ENCODE measurements at regions not wholly inside any gene's neighbourhood (a gene's known extent, or its start where the extent isn't known, plus 50 kb on each side); places are given as distances from the start of the nearest gene placed in this dataset.

- Mint-ChIP-seq H3K27ac (no peak overlapping the region), H3K4me1 (no peaks in the 10 kb centered on the region)
- H3K4me3 ChIP-seq (ENCODE audit: low read length in 2 of 2) = no peak overlapping the region
Measured at GRCh38 chr4:28148221-28148620, 1287.6 kb downstream of the STIM2 start.

GRCh38 chr4:28149762-28150161, 1289.1 kb downstream of the STIM2 start:
- Mint-ChIP-seq H3K4me1 (no peaks in the 10 kb centered on the region), H3K27ac (no peak overlapping the region), H3K4me3 (no peak overlapping the region), H3K27me3 (no peaks in the 10 kb centered on the region), H3K36me3 (no peaks in the 10 kb centered on the region), H3K9me3 (peaks cover 0 to 19% (median 3%) of the 10 kb centered on the region in 8 donors)
- Histone ChIP-seq H3K4me3 (ENCODE audit: low read length in 2 of 2) (no peak overlapping the region), H3K4me1 (ENCODE audit: insufficient read depth, low read length) (no peaks in the 10 kb centered on the region), H3K9me3 (ENCODE audit: control insufficient read depth in 1 of 2, low read length in 2 of 2) (no peaks in the 10 kb centered on the region), H3K27me3 (ENCODE audit: insufficient read depth, low read length) (no peaks in the 10 kb centered on the region), H3K36me3 (ENCODE audit: insufficient read depth, low read length) (no peaks in the 10 kb centered on the region), H3K27ac (ENCODE audit: low read depth, low read length) (no peak overlapping the region)
- CTCF ChIA-PET (ENCODE audit: partially characterized antibody) = no interaction called here
- POLR2A ChIA-PET (ENCODE audit: partially characterized antibody) = no interaction called here
- no peak for DNase-seq
- intact Hi-C loops (cut with micrococcal nuclease) = no loop called here

More at GRCh38 chr4:28148221-28148620, 1287.6 kb downstream of the STIM2 start:
- Histone ChIP-seq H3K9me3 (ENCODE audit: control insufficient read depth in 1 of 2, low read length in 2 of 2) (no peaks in the 10 kb centered on the region), H3K27ac (ENCODE audit: low read depth, low read length) (no peak overlapping the region), H3K36me3 (ENCODE audit: insufficient read depth, low read length) (no peaks in the 10 kb centered on the region), H3K4me1 (ENCODE audit: insufficient read depth, low read length) (no peaks in the 10 kb centered on the region), H3K27me3 (ENCODE audit: insufficient read depth, low read length) (no peaks in the 10 kb centered on the region)
- Mint-ChIP-seq H3K4me3 (no peak overlapping the region), H3K36me3 (no peaks in the 10 kb centered on the region), H3K27me3 (no peaks in the 10 kb centered on the region), H3K9me3 (peaks cover 0 to 19% (median 5%) of the 10 kb centered on the region in 8 donors)
- no peak for DNase-seq
- ChIA-PET POLR2A (ENCODE audit: partially characterized antibody) (no interaction called here), CTCF (ENCODE audit: partially characterized antibody) (no interaction called here)
- intact Hi-C loops (cut with micrococcal nuclease) = no loop called here

GRCh38 chr4:28151314-28151713, 1290.7 kb downstream of the STIM2 start:
- H3K36me3 ChIP-seq (ENCODE audit: insufficient read depth, low read length) = no peaks in the 10 kb centered on the region
- POLR2A ChIA-PET (ENCODE audit: partially characterized antibody) = no interaction called here
- Mint-ChIP-seq H3K27me3 (no peaks in the 10 kb centered on the region), H3K9me3 (peaks cover 0 to 21% (median 3%) of the 10 kb centered on the region in 8 donors), H3K27ac (no peak overlapping the region), H3K36me3 (no peaks in the 10 kb centered on the region), H3K4me1 (no peaks in the 10 kb centered on the region), H3K4me3 (no peak overlapping the region)
- DNase-seq = no peak
- CTCF ChIA-PET (ENCODE audit: partially characterized antibody) = no interaction called here
- intact Hi-C loops (cut with micrococcal nuclease) = no loop called here
- H3K27ac ChIP-seq (ENCODE audit: low read depth, low read length) = no peak overlapping the region
- H3K4me1 ChIP-seq (ENCODE audit: insufficient read depth, low read length) = no peaks in the 10 kb centered on the region
- H3K27me3 ChIP-seq (ENCODE audit: insufficient read depth, low read length) = no peaks in the 10 kb centered on the region
- no peaks in the 10 kb centered on the region for H3K9me3 ChIP-seq (ENCODE audit: control insufficient read depth in 1 of 2, low read length in 2 of 2)
- no peak overlapping the region for H3K4me3 ChIP-seq (ENCODE audit: low read length in 2 of 2)

GRCh38 chr4:28167411-28167810, 1306.8 kb downstream of the STIM2 start:
- ChIA-PET CTCF (ENCODE audit: partially characterized antibody) (no interaction called here), POLR2A (ENCODE audit: partially characterized antibody) (no interaction called here)
- Mint-ChIP-seq H3K4me3 (no peak overlapping the region), H3K27ac (no peak overlapping the region), H3K36me3 (no peaks in the 10 kb centered on the region), H3K4me1 (no peaks in the 10 kb centered on the region), H3K9me3 (peaks cover 0 to 27% (median 8%) of the 10 kb centered on the region in 8 donors), H3K27me3 (no peaks in the 10 kb centered on the region)
- Histone ChIP-seq H3K36me3 (ENCODE audit: insufficient read depth, low read length) (no peaks in the 10 kb centered on the region), H3K9me3 (ENCODE audit: control insufficient read depth in 1 of 2, low read length in 2 of 2) (peaks cover 0 to 3% of the 10 kb centered on the region in 2 donors), H3K27me3 (ENCODE audit: insufficient read depth, low read length) (no peaks in the 10 kb centered on the region), H3K4me3 (ENCODE audit: low read length in 2 of 2) (no peak overlapping the region), H3K27ac (ENCODE audit: low read depth, low read length) (no peak overlapping the region), H3K4me1 (ENCODE audit: insufficient read depth, low read length) (no peaks in the 10 kb centered on the region)
- DNase-seq = no peak
- intact Hi-C loops (cut with micrococcal nuclease) = no loop called here

- POLR2A ChIA-PET (ENCODE audit: partially characterized antibody) = no interaction called here
- CTCF ChIA-PET (ENCODE audit: partially characterized antibody) = no interaction called here
- intact Hi-C loops (cut with micrococcal nuclease) = no loop called here
- H3K4me3 ChIP-seq (ENCODE audit: low read length in 2 of 2) = no peak overlapping the region
- H3K27ac ChIP-seq (ENCODE audit: low read depth, low read length) = no peak overlapping the region
- no peaks in the 10 kb centered on the region for H3K4me1 ChIP-seq (ENCODE audit: insufficient read depth, low read length)
- H3K27me3 ChIP-seq (ENCODE audit: insufficient read depth, low read length) = no peaks in the 10 kb centered on the region
- peaks cover 0 to 9% (median 2%) of the 10 kb centered on the region in 8 donors for H3K9me3 Mint-ChIP-seq
- H3K9me3 ChIP-seq (ENCODE audit: control insufficient read depth in 1 of 2, low read length in 2 of 2) = no peaks in the 10 kb centered on the region
- no peak overlapping the region for H3K4me3 Mint-ChIP-seq
- no peaks in the 10 kb centered on the region for H3K27me3 Mint-ChIP-seq
- no peaks in the 10 kb centered on the region for H3K36me3 Mint-ChIP-seq
- H3K27ac Mint-ChIP-seq = no peak overlapping the region
- no peaks in the 10 kb centered on the region for H3K36me3 ChIP-seq (ENCODE audit: insufficient read depth, low read length)
- no peak for DNase-seq
- no peaks in the 10 kb centered on the region for H3K4me1 Mint-ChIP-seq
Measured at GRCh38 chr4:28176942-28177341, 1316.3 kb downstream of the STIM2 start.

GRCh38 chr4:28177641-28178040, 1317.0 kb downstream of the STIM2 start:
- Histone ChIP-seq H3K4me1 (ENCODE audit: insufficient read depth, low read length) (no peaks in the 10 kb centered on the region), H3K4me3 (ENCODE audit: low read length in 2 of 2) (no peak overlapping the region), H3K9me3 (ENCODE audit: control insufficient read depth in 1 of 2, low read length in 2 of 2) (no peaks in the 10 kb centered on the region), H3K27ac (ENCODE audit: low read depth, low read length) (no peak overlapping the region), H3K27me3 (ENCODE audit: insufficient read depth, low read length) (no peaks in the 10 kb centered on the region), H3K36me3 (ENCODE audit: insufficient read depth, low read length) (no peaks in the 10 kb centered on the region)
- intact Hi-C loops (cut with micrococcal nuclease) = no loop called here
- H3K27ac Mint-ChIP-seq = no peak overlapping the region
- no peaks in the 10 kb centered on the region for H3K27me3 Mint-ChIP-seq
- no peaks in the 10 kb centered on the region for H3K4me1 Mint-ChIP-seq
- H3K4me3 Mint-ChIP-seq = no peak overlapping the region
- CTCF ChIA-PET (ENCODE audit: partially characterized antibody) = no interaction called here
- H3K9me3 Mint-ChIP-seq = peaks cover 0 to 11% (median under 1%) of the 10 kb centered on the region in 8 donors
- POLR2A ChIA-PET (ENCODE audit: partially characterized antibody) = no interaction called here
- no peaks in the 10 kb centered on the region for H3K36me3 Mint-ChIP-seq
- no peak for DNase-seq

- Mint-ChIP-seq H3K27ac (no peak overlapping the region), H3K36me3 (no peaks in the 10 kb centered on the region), H3K4me3 (no peak overlapping the region), H3K27me3 (no peaks in the 10 kb centered on the region), H3K9me3 (peaks cover 0 to 12% (median 3%) of the 10 kb centered on the region in 8 donors), H3K4me1 (no peaks in the 10 kb centered on the region)
- intact Hi-C loops (cut with micrococcal nuclease) = no loop called here
- H3K9me3 ChIP-seq (ENCODE audit: control insufficient read depth in 1 of 2, low read length in 2 of 2) = no peaks in the 10 kb centered on the region
- ChIA-PET CTCF (ENCODE audit: partially characterized antibody) (no interaction called here), POLR2A (ENCODE audit: partially characterized antibody) (no interaction called here)
- no peaks in the 10 kb centered on the region for H3K36me3 ChIP-seq (ENCODE audit: insufficient read depth, low read length)
- DNase-seq = no peak
- H3K27ac ChIP-seq (ENCODE audit: low read depth, low read length) = no peak overlapping the region
- no peak overlapping the region for H3K4me3 ChIP-seq (ENCODE audit: low read length in 2 of 2)
- H3K27me3 ChIP-seq (ENCODE audit: insufficient read depth, low read length) = no peaks in the 10 kb centered on the region
- no peaks in the 10 kb centered on the region for H3K4me1 ChIP-seq (ENCODE audit: insufficient read depth, low read length)
Measured at GRCh38 chr4:28179126-28179525, 1318.5 kb downstream of the STIM2 start.

- no peak overlapping the region for H3K4me3 Mint-ChIP-seq
- no peak overlapping the region for H3K4me3 ChIP-seq (ENCODE audit: low read length in 2 of 2)
- ChIA-PET POLR2A (ENCODE audit: partially characterized antibody) (no interaction called here), CTCF (ENCODE audit: partially characterized antibody) (no interaction called here)
- intact Hi-C loops (cut with micrococcal nuclease) = no loop called here
- no peaks in the 10 kb centered on the region for H3K27me3 ChIP-seq (ENCODE audit: insufficient read depth, low read length)
- no peaks in the 10 kb centered on the region for H3K27me3 Mint-ChIP-seq
- H3K9me3 Mint-ChIP-seq = peaks cover 2 to 12% (median 9%) of the 10 kb centered on the region in 8 donors
- no peaks in the 10 kb centered on the region for H3K36me3 ChIP-seq (ENCODE audit: insufficient read depth, low read length)
- no peaks in the 10 kb centered on the region for H3K4me1 Mint-ChIP-seq
- no peak for DNase-seq
- no peak overlapping the region for H3K27ac ChIP-seq (ENCODE audit: low read depth, low read length)
- H3K36me3 Mint-ChIP-seq = peaks cover 0 to 1% of the 10 kb centered on the region in 2 donors
- H3K9me3 ChIP-seq (ENCODE audit: control insufficient read depth in 1 of 2, low read length in 2 of 2) = no peaks in the 10 kb centered on the region
- H3K27ac Mint-ChIP-seq = no peak overlapping the region
- H3K4me1 ChIP-seq (ENCODE audit: insufficient read depth, low read length) = no peaks in the 10 kb centered on the region
Measured at GRCh38 chr4:28209371-28209924, 1348.8 kb downstream of the STIM2 start.

All from CD4-positive, alpha-beta memory T cell (primary cell).